PC-3 (cell line): ENCODE measurements at regions not wholly inside any gene's neighbourhood (a gene's known extent, or its start where the extent isn't known, plus 50 kb on each side); places are given as distances from the start of the nearest gene placed in this dataset.
A peak's percentile ranks its signal among the peaks of the same experiment; 100 is the strongest.
"Not testable (repeated sequence)": the region's sequence is repeated elsewhere in the genome, so short reads cannot be mapped to it uniquely, and the experiment has no call there.

Experiments
- ATAC-seq: fragments of 200-7000 bp; cut with Tn5 transposase; 2 replicates; pipeline ENCODE4 v1.9.1; 2020; ENCODE audit warnings: mild to moderate bottlenecking, moderate library complexity
- BruUV-seq: library from RNA; stranded (reverse); fragments of 400-500 nt; replicated peaks from 2 replicates; lab custom pipeline; 2021; lab: Mats Ljungman, UMichigan
- CTCF ChIA-PET: fragments of 300-600 bp; sonication (Branson Sonifier 250); formaldehyde crosslinking; loops from one replicate; lab custom pipeline; 2022; ENCODE audit warnings: antibody characterized with exemption; lab: Charles Lee
- POLR2A ChIA-PET: fragments of 300-600 bp; sonication (Branson Sonifier 250); formaldehyde crosslinking; loops from one replicate; lab custom pipeline; 2022; ENCODE audit warnings: antibody characterized with exemption; ENCODE audit not compliant: unreplicated experiment; lab: Charles Lee
- DNase-seq: peaks from one replicate; pipeline ENCODE4 v3.0.0-alpha.2; 2015
- H2AFZ ChIP-seq: fragments of 300-600 bp; sonication (generic); 2 replicates; pipeline ENCODE4 v1.6.0; 2016; ENCODE audit warnings: antibody characterized with exemption, low read length
- H3F3A ChIP-seq: fragments of 300-600 bp; sonication (generic); one replicate; pipeline ENCODE4 v1.6.0; 2017; ENCODE audit warnings: antibody characterized with exemption, low read length, control low read depth, mild to moderate bottlenecking; ENCODE audit not compliant: unreplicated experiment
- H3K27ac ChIP-seq: fragments of 300-600 bp; sonication (generic); 2 replicates; pipeline ENCODE4 v1.5.1; 2016; ENCODE audit warnings: mild to moderate bottlenecking, low read length
- H3K27me3 ChIP-seq: fragments of 300-600 bp; sonication (generic); 2 replicates; pipeline ENCODE4 v1.6.1; 2016; ENCODE audit warnings: low read length, mixed read lengths
- H3K36me3 ChIP-seq: fragments of 300-600 bp; sonication (generic); 2 replicates; pipeline ENCODE4 v1.6.1; 2016; ENCODE audit warnings: low read depth, mixed run types, low read length, mixed read lengths
- H3K4me1 ChIP-seq: fragments of 300-600 bp; sonication (generic); 2 replicates; pipeline ENCODE4 v1.5.1; 2016; ENCODE audit warnings: low read length; ENCODE audit not compliant: insufficient read depth
- H3K4me2 ChIP-seq: fragments of 300-600 bp; sonication (generic); 2 replicates; pipeline ENCODE4 v1.6.0; 2016; ENCODE audit warnings: low read length
- H3K4me3 ChIP-seq: fragments of 300-600 bp; sonication (generic); 2 replicates; pipeline ENCODE4 v1.5.1; 2016; ENCODE audit warnings: mild to moderate bottlenecking, low read length, mixed read lengths
- H3K79me2 ChIP-seq: fragments of 300-600 bp; sonication (generic); 2 replicates; pipeline ENCODE4 v1.6.1; 2017; ENCODE audit warnings: low read length, mixed read lengths
- H3K9ac ChIP-seq: fragments of 300-600 bp; sonication (generic); 2 replicates; pipeline ENCODE4 v1.6.0; 2016; ENCODE audit warnings: mild to moderate bottlenecking, low read length
- H3K9me2 ChIP-seq: fragments of 300-600 bp; sonication (generic); replicated peaks from 2 replicates; pipeline ENCODE4 v1.6.1; 2016; ENCODE audit warnings: mixed run types, low read length, mixed read lengths
- H3K9me3 ChIP-seq: fragments of 300-600 bp; sonication (generic); 2 replicates; pipeline ENCODE4 v1.6.1; 2016; ENCODE audit warnings: low read length, mixed read lengths
- H4K20me1 ChIP-seq: fragments of 300-600 bp; sonication (generic); 2 replicates; pipeline ENCODE4 v1.6.1; 2016; ENCODE audit warnings: low read length, mixed read lengths
- CTCF ChIP-seq: fragments of 300-600 bp; sonication (generic); conservative IDR thresholded peaks from 2 replicates; pipeline ENCODE4 v1.5.1; 2017; ENCODE audit warnings: antibody characterized with exemption, low read depth, mild to moderate bottlenecking, low read length
- EZH2 ChIP-seq: fragments of 300-600 bp; sonication (generic); IDR thresholded peaks from one replicate; pipeline ENCODE4 v1.6.1; 2017; ENCODE audit warnings: antibody characterized with exemption, mild to moderate bottlenecking, low read length; ENCODE audit not compliant: unreplicated experiment
- EZH2phosphoT487 ChIP-seq: fragments of 300-600 bp; sonication (generic); IDR thresholded peaks from 2 replicates; pipeline ENCODE4 v1.6.1; 2018; ENCODE audit warnings: mild to moderate bottlenecking, antibody characterized with exemption, low read length, borderline replicate concordance
- intact Hi-C: fragments of 100-400 bp; cut with micrococcal nuclease; formaldehyde crosslinking; loops from 2 replicates; pipeline ENCODE4 v1.9.0; 2023

- peak overlapping the region; percentile 72 for H3K4me3 ChIP-seq
These were observed 511.3 kb downstream of the EDEM1 start for GRCh38 chr3:5698851-5699250.

GRCh38 chr3:5699313-5699712 lies 511.8 kb downstream of the EDEM1 start:
- TF ChIP-seq EZH2phosphoT487, result no peak
- TF ChIP-seq EZH2, result no peak
- no peak for TF ChIP-seq CTCF
- Histone ChIP-seq H4K20me1 (no peaks in the 10 kb centered on the region), H3K9me3 (no peaks in the 10 kb centered on the region), H3K4me1 (peaks cover 22% of the 10 kb centered on the region; the same call in 1 of the 2 replicates), H3K9me2 (no peaks in the 10 kb centered on the region), H3K4me2 (peak overlapping the region; percentile 81), H2AFZ (no peak overlapping the region), H3F3A (no peaks in the 10 kb centered on the region), H3K79me2 (peaks cover 48% of the 10 kb centered on the region), H3K9ac (peak overlapping the region; percentile 90), H3K4me3 (peak overlapping the region; percentile 72), H3K36me3 (peaks cover 11% of the 10 kb centered on the region), H3K27me3 (no peaks in the 10 kb centered on the region), H3K27ac (peak overlapping the region; percentile 93)
- CTCF ChIA-PET, result no interaction called here
- POLR2A ChIA-PET, result no interaction called here
- intact Hi-C loops, result no loop called here
- DNase-seq, result peak; percentile 87
- ATAC-seq, result no peak
- no TSS peak for BruUV-seq

More at GRCh38 chr3:5698851-5699250, 511.3 kb downstream of the EDEM1 start:
- no peak for DNase-seq
- peaks cover 49% of the 10 kb centered on the region for H3K79me2 ChIP-seq
- intact Hi-C loops, result no loop called here
- H3K27me3 ChIP-seq, result no peaks in the 10 kb centered on the region
- H3K4me2 ChIP-seq, result peak overlapping the region; percentile 81
- TF ChIP-seq EZH2 (no peak), CTCF (no peak), EZH2phosphoT487 (no peak)
- ChIA-PET POLR2A (no interaction called here), CTCF (no interaction called here)
- H3K4me1 ChIP-seq, result peaks cover 22% of the 10 kb centered on the region; the same call in 1 of the 2 replicates
- TSS peak; percentile 77 for BruUV-seq
- no peaks in the 10 kb centered on the region for H4K20me1 ChIP-seq
- H3K9ac ChIP-seq, result peak overlapping the region; percentile 90
- peaks cover 16% of the 10 kb centered on the region for H3K36me3 ChIP-seq
- no peak for ATAC-seq
- H3K9me3 ChIP-seq, result no peaks in the 10 kb centered on the region
- H3K9me2 ChIP-seq, result no peaks in the 10 kb centered on the region
- peak overlapping the region; percentile 93 for H3K27ac ChIP-seq
- no peaks in the 10 kb centered on the region for H3F3A ChIP-seq
- H2AFZ ChIP-seq, result no peak overlapping the region

- H3K9ac ChIP-seq, result peak overlapping the region; percentile 68
- intact Hi-C loops, result no loop called here
- ChIA-PET POLR2A (no interaction called here), CTCF (no interaction called here)
- H4K20me1 ChIP-seq, result no peaks in the 10 kb centered on the region
- peak overlapping the region; percentile 72; the same call in 1 of the 2 replicates for H3K4me3 ChIP-seq
- DNase-seq (peak; percentile 40), ATAC-seq (no peak)
- no peaks in the 10 kb centered on the region for H3K9me2 ChIP-seq
- H2AFZ ChIP-seq, result no peak overlapping the region
- peaks cover 9% of the 10 kb centered on the region for H3K36me3 ChIP-seq
- H3K4me1 ChIP-seq, result peaks cover 22% of the 10 kb centered on the region; the same call in 1 of the 2 replicates
- TF ChIP-seq EZH2, result no peak
- no peak for TF ChIP-seq EZH2phosphoT487
- TF ChIP-seq CTCF, result no peak
- peaks cover 48% of the 10 kb centered on the region for H3K79me2 ChIP-seq
- no peaks in the 10 kb centered on the region for H3K9me3 ChIP-seq
- H3K27me3 ChIP-seq, result no peaks in the 10 kb centered on the region
- peak overlapping the region; percentile 55 for H3K4me2 ChIP-seq
- no TSS peak for BruUV-seq
- H3K27ac ChIP-seq, result peak overlapping the region; percentile 93
- no peaks in the 10 kb centered on the region for H3F3A ChIP-seq
These were observed 512.3 kb downstream of the EDEM1 start for GRCh38 chr3:5699811-5700210.

- H3K27me3 ChIP-seq, intact Hi-C loops, H2AFZ ChIP-seq, H4K20me1 ChIP-seq, H3K9me3 ChIP-seq, H3K4me3 ChIP-seq, POLR2A ChIA-PET, ATAC-seq, H3K9me2 ChIP-seq, CTCF ChIA-PET, H3F3A ChIP-seq, BruUV-seq, H3K36me3 ChIP-seq: not testable (repeated sequence)
- Histone ChIP-seq H3K4me1 (peaks cover 22% of the 10 kb centered on the region; the same call in 1 of the 2 replicates), H3K9ac (peak overlapping the region; percentile 68), H3K27ac (peak overlapping the region; percentile 93), H3K4me2 (peak overlapping the region; percentile 47), H3K79me2 (peaks cover 37% of the 10 kb centered on the region)
- DNase-seq, result peak; percentile 69
These were observed 513.5 kb downstream of the EDEM1 start for GRCh38 chr3:5701005-5701404.
